Sigmoid colon (tissue), 6 donors: ENCODE measurements at regions not wholly inside any gene's neighbourhood (a gene's known extent, or its start where the extent isn't known, plus 50 kb on each side); places are given as distances from the start of the nearest gene placed in this dataset.

Experiments
- DNase-seq: peaks from one replicate; pipeline ENCODE4 v3.0.0-alpha.2; 2019
- H3K27ac ChIP-seq, 4 donors: fragments of 200-600 bp; sonication (generic); one replicate each; pipeline ENCODE4 v1.5.1; 2016 to 2019; ENCODE audit warnings: mild to moderate bottlenecking in 1 of 4
- H3K27me3 ChIP-seq, 3 donors: fragments of 200-600 bp; sonication (generic); one replicate each; pipeline ENCODE4 v1.5.1; 2019; ENCODE audit warnings: mild to moderate bottlenecking in 1 of 3
- H3K36me3 ChIP-seq, 4 donors: fragments of 200-600 bp; sonication (generic); one replicate each; pipeline ENCODE4 v1.5.1; 2016 to 2019
- H3K4me1 ChIP-seq, 4 donors: fragments of 200-600 bp; sonication (generic); one replicate each; pipeline ENCODE4 v1.5.1; 2017 to 2019
- H3K4me3 ChIP-seq, 4 donors: fragments of 200-600 bp; sonication (generic); one replicate each; pipeline ENCODE4 v1.5.1; 2017 to 2019; ENCODE audit warnings: mild to moderate bottlenecking in 2 of 4, moderate library complexity in 1 of 4
- H3K9me3 ChIP-seq, 4 donors: fragments of 200-600 bp in 3 of 4; sonication (generic) in 3 of 4; one replicate each; pipeline versions ENCODE4 v1.5.1 to v1.6.1; 2013 to 2019
- EP300 ChIP-seq, 4 donors: sonication (generic); formaldehyde crosslinking; IDR thresholded peaks; one replicate each; pipeline ENCODE4 v1.6.1; 2017; ENCODE audit warnings: antibody characterized with exemption in 4 of 4
- POLR2A ChIP-seq, 2 donors: fragments of 450-650 bp; IDR thresholded peaks; one replicate each; pipeline ENCODE4 v1.6.1; 2016; ENCODE audit warnings: antibody characterized with exemption in 2 of 2, mild to moderate bottlenecking in 2 of 2, moderate library complexity in 2 of 2
- POLR2AphosphoS5 ChIP-seq, 4 donors: sonication (generic); formaldehyde crosslinking; IDR thresholded peaks; one replicate each; pipeline ENCODE4 v1.6.1; 2017; ENCODE audit warnings: antibody characterized with exemption in 4 of 4
- WGBS, 2 donors: extraction: QIAGEN DNeasy Blood & Tissue Kit; methylation state at CpG; one replicate each; pipeline ENCODE4 v1.1.7; 2013; 5-methylcytosine and 5-hydroxymethylcytosine counted together
- intact Hi-C: fragments of 100-400 bp; cut with DNase I; formaldehyde crosslinking; loops from one replicate; pipeline ENCODE4 v1.15.1; 2023
- TF ChIP-seq, protein P1 (sequence below), 4 experiments: fragments of 450-650 bp in 3 of 4; fragments of 200-600 bp in 1 of 4; IDR thresholded peaks; one replicate each; pipeline ENCODE4 v1.5.1; 2016 to 2019; ENCODE audit warnings: antibody characterized with exemption in 4 of 4, mild to moderate bottlenecking in 3 of 4, moderate library complexity in 2 of 4
- donor health status: healthy with polysubstance abuse.
- donor health status: healthy.

DNA sequence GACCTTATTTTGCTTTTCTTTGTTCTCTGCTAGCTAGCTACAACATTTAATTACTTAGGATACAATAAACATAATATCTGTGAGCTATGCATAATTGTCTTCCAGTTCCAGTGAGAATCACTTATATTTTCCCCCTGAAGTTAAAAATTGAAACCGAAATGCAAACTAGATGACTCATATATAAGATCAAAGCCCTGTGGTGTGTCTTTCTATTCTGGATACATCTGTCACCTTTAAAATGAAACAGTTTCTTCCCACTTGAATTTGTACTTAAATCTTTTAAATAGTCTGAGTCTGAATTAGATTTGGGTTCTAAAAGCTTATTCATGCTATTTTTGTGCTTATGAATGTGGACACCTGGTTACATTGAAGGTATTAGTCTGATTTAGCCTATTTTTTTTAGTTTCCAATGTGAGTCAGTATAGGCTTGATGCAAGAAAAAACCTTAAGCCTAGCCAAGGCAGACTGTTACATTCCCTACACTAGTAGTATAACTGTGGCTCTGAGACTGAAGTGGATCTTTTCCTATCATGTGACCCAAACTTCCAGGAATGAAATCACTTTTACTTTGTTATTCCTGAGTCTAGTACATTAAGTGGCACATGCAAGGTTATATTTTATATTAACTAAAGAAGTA is 703.5 kb upstream of the RGMB start:
- H3K9me3 ChIP-seq, result no peaks in the 10 kb centered on the region
- H3K4me3 ChIP-seq, result no peak overlapping the region
- WGBS, 2 donors, result 40 to 81% methylated on average over 1 of the region's 1 CpG
- no peaks in the 10 kb centered on the region for H3K27me3 ChIP-seq
- no peak overlapping the region for H3K27ac ChIP-seq
- TF ChIP-seq POLR2AphosphoS5 (IDR thresholded peaks at IDR 0.05), result no peak
- TF ChIP-seq EP300 (IDR thresholded peaks at IDR 0.05), result no peak
- TF ChIP-seq, protein P1, sequence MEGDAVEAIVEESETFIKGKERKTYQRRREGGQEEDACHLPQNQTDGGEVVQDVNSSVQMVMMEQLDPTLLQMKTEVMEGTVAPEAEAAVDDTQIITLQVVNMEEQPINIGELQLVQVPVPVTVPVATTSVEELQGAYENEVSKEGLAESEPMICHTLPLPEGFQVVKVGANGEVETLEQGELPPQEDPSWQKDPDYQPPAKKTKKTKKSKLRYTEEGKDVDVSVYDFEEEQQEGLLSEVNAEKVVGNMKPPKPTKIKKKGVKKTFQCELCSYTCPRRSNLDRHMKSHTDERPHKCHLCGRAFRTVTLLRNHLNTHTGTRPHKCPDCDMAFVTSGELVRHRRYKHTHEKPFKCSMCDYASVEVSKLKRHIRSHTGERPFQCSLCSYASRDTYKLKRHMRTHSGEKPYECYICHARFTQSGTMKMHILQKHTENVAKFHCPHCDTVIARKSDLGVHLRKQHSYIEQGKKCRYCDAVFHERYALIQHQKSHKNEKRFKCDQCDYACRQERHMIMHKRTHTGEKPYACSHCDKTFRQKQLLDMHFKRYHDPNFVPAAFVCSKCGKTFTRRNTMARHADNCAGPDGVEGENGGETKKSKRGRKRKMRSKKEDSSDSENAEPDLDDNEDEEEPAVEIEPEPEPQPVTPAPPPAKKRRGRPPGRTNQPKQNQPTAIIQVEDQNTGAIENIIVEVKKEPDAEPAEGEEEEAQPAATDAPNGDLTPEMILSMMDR (IDR thresholded peaks at IDR 0.05), result no peak
- no peak for TF ChIP-seq POLR2A (IDR thresholded peaks at IDR 0.05)
- no peaks in the 10 kb centered on the region for H3K36me3 ChIP-seq
- no peak for DNase-seq
- intact Hi-C loops, result no loop called here
- H3K4me1 ChIP-seq, result no peaks in the 10 kb centered on the region

DNA sequence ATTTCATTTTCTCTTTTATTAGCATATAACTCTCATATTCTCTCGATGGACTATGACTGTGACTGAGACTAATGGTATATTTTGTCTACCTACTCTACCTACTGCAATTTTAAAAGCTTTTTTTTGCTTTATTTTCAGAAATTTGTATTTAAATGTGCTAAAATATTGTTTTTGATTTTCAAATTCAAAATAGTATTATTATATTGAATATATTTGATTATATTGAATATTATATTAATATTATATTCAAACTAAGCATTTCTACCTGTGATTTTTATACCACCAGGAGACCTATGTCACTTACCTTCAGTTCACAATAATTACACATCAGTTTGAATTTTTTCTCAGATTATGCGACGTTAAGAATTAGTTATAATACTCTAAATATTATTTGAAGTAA is 700.5 kb upstream of the RGMB start:
- Histone ChIP-seq H3K4me3 (no peak overlapping the region), H3K27me3 (no peaks in the 10 kb centered on the region), H3K27ac (no peak overlapping the region), H3K36me3 (no peaks in the 10 kb centered on the region), H3K4me1 (no peaks in the 10 kb centered on the region), H3K9me3 (no peaks in the 10 kb centered on the region)
- TF ChIP-seq EP300 (IDR thresholded peaks at IDR 0.05) (no peak), POLR2AphosphoS5 (IDR thresholded peaks at IDR 0.05) (no peak), POLR2A (IDR thresholded peaks at IDR 0.05) (no peak)
- TF ChIP-seq, protein P1 (IDR thresholded peaks at IDR 0.05), result no peak
- intact Hi-C loops, result no loop called here
- WGBS, 2 donors, result 95 to 96% methylated on average over 3 of the region's 3 CpGs
- DNase-seq, result no peak

DNA sequence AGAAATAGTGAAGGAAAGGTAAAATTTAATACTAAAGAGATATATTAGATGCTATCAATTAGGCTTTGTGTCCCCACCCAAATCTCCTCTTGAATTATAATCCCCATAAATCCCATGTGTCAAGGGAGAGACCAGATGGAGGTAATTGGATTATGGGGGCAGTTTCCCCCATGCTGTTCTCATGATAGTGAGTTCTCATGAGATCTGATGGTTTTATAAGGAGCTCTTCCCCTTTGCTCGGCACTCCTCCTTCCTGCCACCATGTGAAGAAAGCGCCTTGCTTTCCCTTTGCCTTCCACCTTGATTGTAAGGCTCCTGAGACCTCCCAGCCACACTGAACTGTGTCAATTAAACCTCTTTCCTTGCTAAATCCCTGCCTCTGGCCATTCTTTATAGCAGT is 697.0 kb upstream of the RGMB start:
- intact Hi-C loops, result no loop called here
- Histone ChIP-seq H3K27ac (no peak overlapping the region), H3K36me3 (no peaks in the 10 kb centered on the region), H3K4me3 (no peak overlapping the region), H3K4me1 (no peaks in the 10 kb centered on the region), H3K27me3 (no peaks in the 10 kb centered on the region), H3K9me3 (no peaks in the 10 kb centered on the region)
- no peak for TF ChIP-seq POLR2AphosphoS5 (IDR thresholded peaks at IDR 0.05)
- TF ChIP-seq, protein P1 (IDR thresholded peaks at IDR 0.05), result no peak
- no peak for TF ChIP-seq EP300 (IDR thresholded peaks at IDR 0.05)
- TF ChIP-seq POLR2A (IDR thresholded peaks at IDR 0.05), result no peak
- no peak for DNase-seq
- 82 to 89% methylated on average over 2 of the region's 2 CpGs for WGBS, 2 donors

DNA sequence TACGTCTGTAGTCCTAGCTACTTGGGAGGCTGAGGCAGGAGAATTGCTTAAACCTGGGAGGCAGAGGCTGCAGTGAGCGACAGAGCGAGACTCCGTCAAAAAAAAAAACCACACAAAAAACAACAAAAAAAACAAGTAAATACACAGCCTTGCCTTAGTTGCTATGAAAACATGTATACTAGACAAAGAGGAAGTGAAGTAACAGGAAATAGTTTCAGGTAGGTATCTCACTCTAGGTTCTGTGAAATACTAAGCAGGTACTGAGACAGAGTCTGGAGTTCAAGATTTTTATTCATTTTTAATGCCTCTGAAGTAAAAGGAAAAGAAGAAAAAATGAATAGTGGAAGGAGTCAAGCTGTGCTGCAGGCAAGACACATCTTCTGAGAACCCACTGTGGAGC is 687.9 kb upstream of the RGMB start:
- 95 to 96% methylated on average over 4 of the region's 4 CpGs for WGBS, 2 donors
- Histone ChIP-seq H3K4me1 (no peaks in the 10 kb centered on the region), H3K4me3 (no peak overlapping the region), H3K9me3 (no peaks in the 10 kb centered on the region), H3K27me3 (no peaks in the 10 kb centered on the region), H3K36me3 (no peaks in the 10 kb centered on the region), H3K27ac (no peak overlapping the region)
- TF ChIP-seq POLR2A (IDR thresholded peaks at IDR 0.05) (no peak), EP300 (IDR thresholded peaks at IDR 0.05) (no peak), POLR2AphosphoS5 (IDR thresholded peaks at IDR 0.05) (no peak)
- TF ChIP-seq, protein P1 (IDR thresholded peaks at IDR 0.05), result no peak
- intact Hi-C loops, result no loop called here
- DNase-seq, result no peak

DNA sequence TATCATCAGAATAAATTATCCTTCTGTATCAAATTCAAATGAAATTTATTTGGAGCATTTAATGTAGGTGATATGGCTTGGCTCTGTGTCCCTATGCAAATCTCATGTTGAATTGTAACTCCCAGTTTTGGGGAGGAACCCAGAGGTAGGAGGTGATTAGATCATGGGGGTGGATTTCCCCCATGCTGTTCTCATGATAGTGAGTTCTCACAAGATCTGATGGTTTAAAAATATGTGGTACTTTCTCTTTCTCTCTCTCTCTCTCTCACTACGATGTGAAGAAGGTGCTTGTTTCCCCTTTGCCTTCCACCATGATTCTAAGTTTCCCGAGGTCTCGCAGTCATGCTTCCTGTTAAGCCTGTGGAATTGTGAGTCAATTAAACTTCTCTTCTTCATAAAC is 678.4 kb upstream of the RGMB start:
- H3K4me1 ChIP-seq, result no peaks in the 10 kb centered on the region
- intact Hi-C loops, result no loop called here
- H3K9me3 ChIP-seq, result no peaks in the 10 kb centered on the region
- DNase-seq, result no peak
- H3K27me3 ChIP-seq, result no peaks in the 10 kb centered on the region
- H3K4me3 ChIP-seq, result no peak overlapping the region
- 62 to 70% methylated on average over 3 of the region's 3 CpGs for WGBS, 2 donors
- TF ChIP-seq, protein P1 (IDR thresholded peaks at IDR 0.05), result no peak
- TF ChIP-seq EP300 (IDR thresholded peaks at IDR 0.05) (no peak), POLR2A (IDR thresholded peaks at IDR 0.05) (no peak), POLR2AphosphoS5 (IDR thresholded peaks at IDR 0.05) (no peak)
- no peaks in the 10 kb centered on the region for H3K36me3 ChIP-seq
- no peak overlapping the region for H3K27ac ChIP-seq
